HEK293 (cell line): ENCODE measurements at regions not wholly inside any gene's neighbourhood (a gene's known extent, or its start where the extent isn't known, plus 50 kb on each side); places are given as distances from the start of the nearest gene placed in this dataset.

Experiments
- CTCF ChIA-PET: fragments of 350-600 bp; formaldehyde crosslinking; extraction: SDS; loops from one replicate; lab custom pipeline; 2021; ENCODE audit warnings: antibody characterized with exemption; lab: Yijun Ruan, JAX
- POLR2A ChIA-PET: fragments of 300-600 bp; formaldehyde crosslinking; extraction: SDS; loops from one replicate; lab custom pipeline; 2020; ENCODE audit warnings: antibody characterized with exemption, inconsistent platforms; lab: Yijun Ruan, JAX
- H3K27ac ChIP-seq: fragments of 200-500 bp; sonication (Bioruptor generic); 2 replicates; pipeline ENCODE4 v1.5.1; 2014; ENCODE audit warnings: low read depth, low read length, control low read depth, inconsistent platforms; ENCODE audit errors: extremely low read depth
- H3K36me3 ChIP-seq, 2 experiments: fragments of 200-500 bp in 1 of 2; sonication (Bioruptor generic) in 1 of 2; 1 replicate in 1 of 2; 2 replicates in 1 of 2; pipeline ENCODE4 v1.5.1; 2014 to 2017; ENCODE audit warnings: inconsistent platforms in 2 of 2, low read length in 2 of 2; ENCODE audit not compliant: control insufficient read depth in 2 of 2, insufficient read depth in 1 of 2
- H3K4me1 ChIP-seq: fragments of 200-500 bp; sonication (Bioruptor generic); 2 replicates; pipeline ENCODE4 v1.5.1; 2014; ENCODE audit warnings: mild to moderate bottlenecking, low read length, inconsistent platforms; ENCODE audit not compliant: control insufficient read depth, insufficient read depth
- H3K4me3 ChIP-seq: 2 replicates; pipeline ENCODE4 v1.5.1; 2011; ENCODE audit warnings: low read depth, mild to moderate bottlenecking, control low read depth, low read length, moderate library complexity
- H3K9me3 ChIP-seq: fragments of 200-500 bp; sonication (Bioruptor generic); 2 replicates; pipeline ENCODE4 v1.5.1; 2014; ENCODE audit warnings: low read depth, low read length, inconsistent platforms; ENCODE audit not compliant: control insufficient read depth, insufficient read depth
- BCL11B ChIP-seq: fragments of 450-650 bp; formaldehyde crosslinking; IDR thresholded peaks from 2 replicates; pipeline ENCODE4 v1.5.1; 2016; ENCODE audit warnings: low read depth, missing biosample characterization, missing genetic modification characterization
- KLF17 ChIP-seq: fragments of 450-650 bp; formaldehyde crosslinking; IDR thresholded peaks from 2 replicates; pipeline ENCODE4 v1.5.1; 2016; ENCODE audit warnings: missing biosample characterization, missing genetic modification characterization
- PRDM1 ChIP-seq: fragments of 450-650 bp; formaldehyde crosslinking; IDR thresholded peaks from 2 replicates; pipeline ENCODE4; 2016; ENCODE audit warnings: missing biosample characterization, missing genetic modification characterization
- ZBTB10 ChIP-seq: fragments of 450-650 bp; formaldehyde crosslinking; IDR thresholded peaks from 2 replicates; pipeline ENCODE4 v1.5.1; 2016; ENCODE audit warnings: missing biosample characterization, missing genetic modification characterization
- ZBTB26 ChIP-seq: fragments of 450-650 bp; formaldehyde crosslinking; optimal IDR thresholded peaks from 2 replicates; pipeline ENCODE3; 2016; ENCODE audit warnings: missing biosample characterization, mild to moderate bottlenecking, missing genetic modification characterization
- ZNF169 ChIP-seq: fragments of 450-650 bp; formaldehyde crosslinking; IDR thresholded peaks from 2 replicates; pipeline ENCODE4 v1.5.1; 2016; ENCODE audit warnings: missing biosample characterization, missing genetic modification characterization
- ZNF18 ChIP-seq: fragments of 450-650 bp; formaldehyde crosslinking; IDR thresholded peaks from 2 replicates; pipeline ENCODE4 v1.5.1; 2016; ENCODE audit warnings: missing biosample characterization, missing genetic modification characterization
- ZNF184 ChIP-seq: fragments of 450-650 bp; IDR thresholded peaks from 2 replicates; pipeline ENCODE4 v1.5.1; 2018; ENCODE audit warnings: missing biosample characterization, mild to moderate bottlenecking, missing genetic modification characterization
- ZNF239 ChIP-seq: fragments of 450-650 bp; formaldehyde crosslinking; IDR thresholded peaks from 2 replicates; pipeline ENCODE4 v1.5.1; 2016; ENCODE audit warnings: missing biosample characterization, missing genetic modification characterization
- ZNF416 ChIP-seq: fragments of 450-650 bp; formaldehyde crosslinking; IDR thresholded peaks from 2 replicates; pipeline ENCODE4 v1.5.1; 2016; ENCODE audit warnings: missing biosample characterization, missing genetic modification characterization
- ZNF423 ChIP-seq: fragments of 450-650 bp; formaldehyde crosslinking; IDR thresholded peaks from 2 replicates; pipeline ENCODE4 v1.5.1; 2016; ENCODE audit warnings: missing biosample characterization, missing genetic modification characterization
- ZNF501 ChIP-seq: fragments of 450-650 bp; formaldehyde crosslinking; IDR thresholded peaks from 2 replicates; pipeline ENCODE4 v1.5.1; 2016; ENCODE audit warnings: missing biosample characterization, missing genetic modification characterization
- ZNF548 ChIP-seq: fragments of 450-650 bp; formaldehyde crosslinking; IDR thresholded peaks from 2 replicates; pipeline ENCODE4 v1.5.1; 2016; ENCODE audit warnings: missing biosample characterization, missing genetic modification characterization
- ZNF621 ChIP-seq: fragments of 450-650 bp; formaldehyde crosslinking; IDR thresholded peaks from 2 replicates; pipeline ENCODE4 v1.5.1; 2017; ENCODE audit warnings: missing biosample characterization, missing genetic modification characterization
- ZNF785 ChIP-seq: fragments of 450-650 bp; formaldehyde crosslinking; IDR thresholded peaks from 2 replicates; pipeline ENCODE4 v1.5.1; 2016; ENCODE audit warnings: missing biosample characterization, missing genetic modification characterization
- TF ChIP-seq, protein P1 (sequence below): fragments of 450-650 bp; formaldehyde crosslinking; IDR thresholded peaks from 2 replicates; pipeline ENCODE4 v1.5.1; 2016; ENCODE audit warnings: missing biosample characterization, missing genetic modification characterization
- TF ChIP-seq, protein P2 (sequence below): fragments of 450-650 bp; formaldehyde crosslinking; IDR thresholded peaks from 2 replicates; pipeline ENCODE4 v1.5.1; 2016; ENCODE audit warnings: missing biosample characterization, missing genetic modification characterization
- TF ChIP-seq, protein P3 (sequence below): fragments of 450-650 bp; formaldehyde crosslinking; IDR thresholded peaks from 2 replicates; pipeline ENCODE4 v1.5.1; 2016; ENCODE audit warnings: missing biosample characterization, missing genetic modification characterization

- TF ChIP-seq, protein P1, sequence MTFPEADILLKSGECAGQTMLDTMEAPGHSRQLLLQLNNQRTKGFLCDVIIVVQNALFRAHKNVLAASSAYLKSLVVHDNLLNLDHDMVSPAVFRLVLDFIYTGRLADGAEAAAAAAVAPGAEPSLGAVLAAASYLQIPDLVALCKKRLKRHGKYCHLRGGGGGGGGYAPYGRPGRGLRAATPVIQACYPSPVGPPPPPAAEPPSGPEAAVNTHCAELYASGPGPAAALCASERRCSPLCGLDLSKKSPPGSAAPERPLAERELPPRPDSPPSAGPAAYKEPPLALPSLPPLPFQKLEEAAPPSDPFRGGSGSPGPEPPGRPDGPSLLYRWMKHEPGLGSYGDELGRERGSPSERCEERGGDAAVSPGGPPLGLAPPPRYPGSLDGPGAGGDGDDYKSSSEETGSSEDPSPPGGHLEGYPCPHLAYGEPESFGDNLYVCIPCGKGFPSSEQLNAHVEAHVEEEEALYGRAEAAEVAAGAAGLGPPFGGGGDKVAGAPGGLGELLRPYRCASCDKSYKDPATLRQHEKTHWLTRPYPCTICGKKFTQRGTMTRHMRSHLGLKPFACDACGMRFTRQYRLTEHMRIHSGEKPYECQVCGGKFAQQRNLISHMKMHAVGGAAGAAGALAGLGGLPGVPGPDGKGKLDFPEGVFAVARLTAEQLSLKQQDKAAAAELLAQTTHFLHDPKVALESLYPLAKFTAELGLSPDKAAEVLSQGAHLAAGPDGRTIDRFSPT = no peak
- TF ChIP-seq ZNF621 (tag by site-specific recombination) (no peak), ZNF169 (no peak), KLF17 (tag by site-specific recombination) (no peak), ZNF184 (tag by site-specific recombination) (no peak), ZNF416 (tag by site-specific recombination) (no peak), ZNF501 (tag by site-specific recombination) (no peak), ZBTB26 (tag by site-specific recombination) (no peak), ZNF18 (tag by site-specific recombination) (no peak), ZNF423 (tag by site-specific recombination) (no peak)
- TF ChIP-seq, protein P2, sequence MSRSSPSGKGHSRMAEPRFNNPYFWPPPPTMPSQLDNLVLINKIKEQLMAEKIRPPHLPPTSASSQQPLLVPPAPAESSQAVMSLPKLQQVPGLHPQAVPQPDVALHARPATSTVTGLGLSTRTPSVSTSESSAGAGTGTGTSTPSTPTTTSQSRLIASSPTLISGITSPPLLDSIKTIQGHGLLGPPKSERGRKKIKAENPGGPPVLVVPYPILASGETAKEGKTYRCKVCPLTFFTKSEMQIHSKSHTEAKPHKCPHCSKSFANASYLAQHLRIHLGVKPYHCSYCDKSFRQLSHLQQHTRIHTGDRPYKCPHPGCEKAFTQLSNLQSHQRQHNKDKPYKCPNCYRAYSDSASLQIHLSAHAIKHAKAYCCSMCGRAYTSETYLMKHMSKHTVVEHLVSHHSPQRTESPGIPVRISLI (tag by site-specific recombination) = no peak
- TF ChIP-seq, protein P3, sequence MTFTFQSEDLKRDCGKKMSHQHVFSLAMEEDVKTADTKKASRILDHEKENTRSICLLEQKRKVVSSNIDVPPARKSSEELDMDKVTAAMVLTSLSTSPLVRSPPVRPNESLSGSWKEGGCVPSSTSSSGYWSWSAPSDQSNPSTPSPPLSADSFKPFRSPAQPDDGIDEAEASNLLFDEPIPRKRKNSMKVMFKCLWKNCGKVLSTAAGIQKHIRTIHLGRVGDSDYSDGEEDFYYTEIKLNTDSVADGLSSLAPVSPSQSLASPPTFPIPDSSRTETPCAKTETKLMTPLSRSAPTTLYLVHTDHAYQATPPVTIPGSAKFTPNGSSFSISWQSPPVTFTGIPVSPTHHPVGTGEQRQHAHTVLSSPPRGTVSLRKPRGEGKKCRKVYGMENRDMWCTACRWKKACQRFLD = no peak
- Histone ChIP-seq H3K4me3 (no peak overlapping the region), H3K36me3 (no peaks in the 10 kb centered on the region), H3K4me1 (no peaks in the 10 kb centered on the region), H3K9me3 (no peaks in the 10 kb centered on the region), H3K27ac (no peak overlapping the region)
- POLR2A ChIA-PET = no interaction called here
- CTCF ChIA-PET = no interaction called here
Measured at GRCh38 chr6:146972546-146972945, 231.7 kb upstream of the STXBP5 start.

DNA sequence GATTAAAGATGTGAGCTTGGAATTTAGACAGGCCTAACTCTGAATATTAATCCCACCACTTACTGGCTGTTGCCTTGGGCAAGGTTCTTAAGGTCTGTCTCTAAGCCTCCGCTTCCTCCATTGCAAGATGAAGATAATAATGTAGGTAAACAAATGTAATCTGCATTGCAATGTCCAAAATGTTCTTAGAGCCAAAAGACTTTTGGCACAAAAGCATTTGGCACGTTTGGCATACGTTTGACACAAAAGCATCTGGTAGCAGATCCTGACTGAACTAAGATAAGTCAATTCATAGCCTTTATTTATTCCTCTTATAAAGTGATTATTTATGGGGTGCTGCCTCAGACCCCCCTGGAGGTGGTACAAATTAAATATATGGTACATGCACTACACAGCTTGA lies 229.9 kb upstream of the STXBP5 start:
- H3K36me3 ChIP-seq = no peaks in the 10 kb centered on the region
- no peaks in the 10 kb centered on the region for H3K9me3 ChIP-seq
- no peaks in the 10 kb centered on the region for H3K4me1 ChIP-seq
- H3K4me3 ChIP-seq = no peak overlapping the region
- CTCF ChIA-PET = interaction anchor here (0.6 kb wide), 1 partner anchor 44 kb away, joined by 3 read pairs; no protein-coding TSS in a partner anchor
- H3K27ac ChIP-seq = no peak overlapping the region
- POLR2A ChIA-PET = no interaction called here
- TF ChIP-seq ZNF785 (tag by site-specific recombination) = no peak

GRCh38 chr6:146975093-146975492 lies 229.1 kb upstream of the STXBP5 start:
- CTCF ChIA-PET = interaction anchor here (0.6 kb wide), 1 partner anchor 44 kb away, joined by 3 read pairs; no protein-coding TSS in a partner anchor
- no peak overlapping the region for H3K4me3 ChIP-seq
- H3K27ac ChIP-seq = no peak overlapping the region
- POLR2A ChIA-PET = no interaction called here
- no peaks in the 10 kb centered on the region for H3K9me3 ChIP-seq
- no peaks in the 10 kb centered on the region for H3K4me1 ChIP-seq
- no peaks in the 10 kb centered on the region for H3K36me3 ChIP-seq
- TF ChIP-seq ZNF548 (no peak), ZNF239 (tag by site-specific recombination) (no peak), BCL11B (tag by site-specific recombination) (no peak), PRDM1 (no peak), ZBTB10 (tag by site-specific recombination) (no peak)
